NT2/D1 (cell line): ENCODE measurements at regions not wholly inside any gene's neighbourhood (a gene's known extent, or its start where the extent isn't known, plus 50 kb on each side); places are given as distances from the start of the nearest gene placed in this dataset.

Experiments
- YY1 ChIP-seq: IDR thresholded peaks from 2 replicates; pipeline ENCODE4 v1.6.1; 2011; ENCODE audit not compliant: insufficient read length, insufficient read depth
- ZNF274 ChIP-seq: IDR thresholded peaks from 2 replicates; pipeline ENCODE4 v1.6.1; 2011; ENCODE audit warnings: mild to moderate bottlenecking, low read depth, low read length

- TF ChIP-seq ZNF274 = no peak
- TF ChIP-seq YY1 = no peak
Measured at GRCh38 chr16:13866073-13866472, 53.9 kb upstream of the ERCC4 start.
